IPS-18a (cell line): ENCODE measurements at regions not wholly inside any gene's neighbourhood (a gene's known extent, or its start where the extent isn't known, plus 50 kb on each side); places are given as distances from the start of the nearest gene placed in this dataset.

Experiments
- H3K27ac ChIP-seq: one replicate; pipeline ENCODE4 v1.5.1; 2013; ENCODE audit warnings: low read length
- H3K27me3 ChIP-seq: one replicate; pipeline ENCODE4 v1.6.1; 2013; ENCODE audit warnings: mild to moderate bottlenecking, low read length; ENCODE audit not compliant: control insufficient read depth, insufficient read depth
- H3K36me3 ChIP-seq: one replicate; pipeline ENCODE4 v1.6.1; 2013; ENCODE audit warnings: low read depth, low read length; ENCODE audit not compliant: control insufficient read depth
- H3K4me1 ChIP-seq: one replicate; pipeline ENCODE4 v1.6.1; 2013; ENCODE audit warnings: low read depth, low read length; ENCODE audit not compliant: control insufficient read depth
- H3K4me3 ChIP-seq: one replicate; pipeline ENCODE4 v1.5.1; 2013; ENCODE audit warnings: low read length
- H3K9ac ChIP-seq: one replicate; pipeline ENCODE4 v1.6.1; 2013; ENCODE audit warnings: mild to moderate bottlenecking, low read length, moderate library complexity
- H3K9me3 ChIP-seq: one replicate; pipeline ENCODE4 v1.6.1; 2013; ENCODE audit warnings: low read depth, low read length; ENCODE audit not compliant: control insufficient read depth

DNA sequence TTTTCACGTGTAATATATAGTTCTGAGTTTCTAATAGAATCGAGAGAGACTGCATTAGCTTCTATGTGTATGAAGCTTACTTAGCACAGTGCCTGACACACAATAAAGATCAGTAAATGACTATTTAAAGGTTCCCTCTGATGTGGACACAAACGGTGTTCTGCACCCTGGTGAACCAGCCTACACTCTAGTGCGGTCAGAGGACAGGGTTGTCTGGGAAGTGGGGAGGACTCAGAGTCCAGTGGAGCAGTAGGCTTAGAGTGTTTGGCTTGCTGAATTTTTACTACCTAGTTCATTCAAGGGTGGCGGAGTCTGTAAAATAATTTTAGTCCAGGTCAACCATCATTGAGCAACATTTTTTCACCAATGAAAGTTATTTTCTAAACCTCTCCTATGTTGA is 77.8 kb downstream of the DIPK2A start:
- Histone ChIP-seq H3K9ac (no peak overlapping the region), H3K4me3 (no peak overlapping the region), H3K27me3 (no peaks in the 10 kb centered on the region), H3K4me1 (no peaks in the 10 kb centered on the region), H3K27ac (no peak overlapping the region), H3K9me3 (no peaks in the 10 kb centered on the region), H3K36me3 (no peaks in the 10 kb centered on the region)

DNA sequence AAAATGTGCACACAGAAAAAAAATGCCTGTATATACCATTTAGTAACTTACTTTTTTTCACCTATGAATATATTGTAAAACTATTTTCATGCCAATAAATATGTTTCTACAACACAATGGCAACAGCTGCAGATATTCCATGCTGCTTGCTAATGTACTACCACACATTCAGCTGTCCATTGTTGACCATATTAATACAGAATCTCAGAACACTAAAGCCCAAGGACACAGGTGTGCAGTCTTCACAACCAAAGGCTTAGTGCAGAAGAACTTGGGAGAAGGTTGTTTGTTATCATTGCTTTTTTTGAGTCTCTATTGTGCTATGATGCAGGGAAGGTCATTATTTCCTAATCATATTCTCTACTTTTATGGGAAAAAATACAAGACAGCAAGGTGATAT is 79.6 kb downstream of the DIPK2A start:
- Histone ChIP-seq H3K4me3 (no peak overlapping the region), H3K27ac (no peak overlapping the region)

DNA sequence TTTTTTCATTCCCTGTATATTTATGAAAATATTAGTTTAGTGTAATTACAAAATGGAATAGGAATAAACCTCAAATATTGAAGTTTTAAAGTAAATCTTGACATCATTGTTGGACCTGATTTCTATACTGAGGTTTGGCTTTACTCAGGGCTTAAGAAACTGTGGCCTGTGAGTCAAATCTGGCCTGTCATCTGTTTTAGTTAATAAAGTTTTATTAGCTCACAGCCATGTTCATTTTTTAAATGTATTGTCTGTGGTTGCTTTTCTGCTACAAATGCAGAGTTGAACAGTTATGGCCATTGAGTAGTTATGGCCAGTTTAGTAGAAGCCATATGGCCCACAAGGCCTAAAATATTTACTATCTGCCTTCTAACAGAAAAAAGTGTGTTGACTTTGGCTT is 80.7 kb downstream of the DIPK2A start:
- H3K9ac ChIP-seq, result no peak overlapping the region
- no peaks in the 10 kb centered on the region for H3K36me3 ChIP-seq
- H3K27ac ChIP-seq, result no peak overlapping the region
- H3K4me1 ChIP-seq, result no peaks in the 10 kb centered on the region
- H3K4me3 ChIP-seq, result no peak overlapping the region
- no peaks in the 10 kb centered on the region for H3K27me3 ChIP-seq
- no peaks in the 10 kb centered on the region for H3K9me3 ChIP-seq

More for the DNA sequence above, 79.6 kb downstream of the DIPK2A start:
- H3K36me3 ChIP-seq, result no peaks in the 10 kb centered on the region
- no peaks in the 10 kb centered on the region for H3K4me1 ChIP-seq
- H3K9me3 ChIP-seq, result no peaks in the 10 kb centered on the region
- no peak overlapping the region for H3K9ac ChIP-seq
- no peaks in the 10 kb centered on the region for H3K27me3 ChIP-seq

DNA sequence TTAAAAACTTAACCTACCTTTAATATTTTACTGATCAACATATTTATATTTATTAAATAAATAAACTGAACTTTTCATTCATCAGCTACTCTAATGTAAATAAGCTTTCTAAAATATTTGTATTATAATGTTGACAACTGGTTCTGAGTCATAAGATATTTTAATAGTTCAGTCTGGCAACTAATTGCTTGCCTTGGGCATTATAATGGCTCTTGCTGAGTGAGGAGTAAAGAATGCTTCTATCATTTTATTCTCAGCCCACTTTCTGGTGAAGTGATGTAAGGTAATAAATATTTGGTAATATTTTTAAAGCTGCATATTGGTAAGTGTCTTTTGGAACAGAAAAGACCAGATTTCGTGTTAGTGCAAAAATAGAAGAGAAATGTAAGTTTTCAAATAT is 81.5 kb downstream of the DIPK2A start:
- Histone ChIP-seq H3K27ac (no peak overlapping the region), H3K9me3 (no peaks in the 10 kb centered on the region), H3K27me3 (no peaks in the 10 kb centered on the region), H3K4me1 (no peaks in the 10 kb centered on the region), H3K9ac (no peak overlapping the region), H3K36me3 (no peaks in the 10 kb centered on the region), H3K4me3 (no peak overlapping the region)

DNA sequence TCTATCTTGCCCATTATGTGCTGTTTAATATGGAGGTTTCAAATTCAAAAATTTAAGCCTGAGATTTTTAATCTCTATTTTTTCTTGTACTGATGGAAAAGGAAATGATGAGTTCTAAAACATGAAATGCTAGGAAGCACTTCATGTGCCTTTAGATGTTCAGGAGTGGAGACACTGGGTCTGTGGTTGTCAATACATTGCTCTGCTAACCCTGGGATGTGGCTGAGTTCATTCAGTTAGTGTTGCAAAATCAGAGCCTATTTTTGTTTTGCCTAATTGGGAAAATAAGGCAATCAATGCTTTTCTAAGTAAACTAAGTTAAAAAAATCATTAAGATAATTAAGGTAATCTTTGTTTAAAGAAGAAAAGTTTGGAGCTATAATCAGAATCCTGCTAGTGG is 83.1 kb downstream of the DIPK2A start:
- Histone ChIP-seq H3K9me3 (no peaks in the 10 kb centered on the region), H3K9ac (no peak overlapping the region), H3K27me3 (no peaks in the 10 kb centered on the region), H3K27ac (no peak overlapping the region), H3K36me3 (no peaks in the 10 kb centered on the region), H3K4me3 (no peak overlapping the region), H3K4me1 (no peaks in the 10 kb centered on the region)

DNA sequence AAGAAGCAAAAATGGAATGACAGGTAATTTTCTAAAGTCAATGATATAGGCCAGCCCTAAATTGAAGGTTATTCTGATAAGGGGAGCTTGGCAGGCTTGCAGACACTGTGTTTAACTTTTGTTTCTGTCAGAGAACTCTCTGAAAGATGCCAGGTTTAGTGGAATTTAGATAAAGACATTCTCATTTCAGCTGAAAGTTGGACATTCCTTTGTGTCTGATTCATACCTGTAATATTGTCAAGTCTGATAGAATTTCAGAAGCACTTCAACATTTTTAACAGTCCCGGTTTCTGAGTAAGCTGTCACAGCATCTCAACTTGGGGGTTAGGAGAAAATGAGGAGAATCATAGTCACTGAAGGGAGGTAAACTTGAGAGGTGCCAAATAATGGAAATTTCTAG is 84.0 kb downstream of the DIPK2A start:
- Histone ChIP-seq H3K9ac (no peak overlapping the region), H3K4me1 (no peaks in the 10 kb centered on the region), H3K27ac (no peak overlapping the region), H3K4me3 (no peak overlapping the region), H3K27me3 (no peaks in the 10 kb centered on the region), H3K9me3 (no peaks in the 10 kb centered on the region), H3K36me3 (no peaks in the 10 kb centered on the region)

DNA sequence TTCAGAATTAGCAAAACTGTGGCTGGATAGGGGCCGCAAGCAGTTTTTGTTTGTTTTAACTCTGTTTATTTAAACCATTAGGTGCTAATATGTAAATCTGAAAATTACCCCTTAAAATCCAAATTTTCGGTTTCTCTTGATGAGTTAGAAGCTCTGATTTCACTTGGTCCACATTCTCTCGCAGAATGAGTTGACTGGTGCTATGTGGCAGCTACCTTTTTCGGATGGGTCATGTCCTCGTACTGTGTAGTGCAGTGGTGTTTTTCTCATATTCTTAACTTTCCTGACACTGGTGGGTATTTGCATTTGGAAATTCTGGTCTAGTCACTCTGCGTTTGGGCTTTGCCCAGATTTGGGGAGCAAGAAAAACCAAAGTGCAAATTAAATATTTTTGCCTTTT is 87.1 kb downstream of the DIPK2A start:
- no peaks in the 10 kb centered on the region for H3K4me1 ChIP-seq
- H3K27ac ChIP-seq, result no peak overlapping the region
- no peaks in the 10 kb centered on the region for H3K9me3 ChIP-seq
- no peaks in the 10 kb centered on the region for H3K27me3 ChIP-seq
- H3K9ac ChIP-seq, result no peak overlapping the region
- no peak overlapping the region for H3K4me3 ChIP-seq
- no peaks in the 10 kb centered on the region for H3K36me3 ChIP-seq

DNA sequence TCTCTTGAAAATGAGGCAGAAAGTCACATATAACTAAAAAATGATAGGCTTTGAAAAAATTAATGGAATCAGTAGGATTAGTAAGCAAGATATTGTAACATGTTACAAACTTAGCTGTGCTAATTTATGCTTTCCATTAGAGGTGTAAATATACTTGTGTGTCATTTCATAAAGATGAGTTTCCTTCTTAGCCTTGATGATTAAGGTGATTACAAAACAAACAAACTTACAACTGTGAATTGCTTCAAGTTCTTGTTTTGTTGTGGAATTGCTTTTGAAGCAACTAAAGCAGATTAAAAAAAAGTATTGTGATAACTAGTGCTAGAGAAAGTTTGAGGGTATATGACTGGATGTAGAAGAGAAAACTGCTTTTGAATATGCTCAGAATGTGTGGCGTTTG is 87.9 kb downstream of the DIPK2A start:
- no peak overlapping the region for H3K4me3 ChIP-seq
- no peaks in the 10 kb centered on the region for H3K9me3 ChIP-seq
- H3K27me3 ChIP-seq, result no peaks in the 10 kb centered on the region
- no peaks in the 10 kb centered on the region for H3K36me3 ChIP-seq
- H3K9ac ChIP-seq, result no peak overlapping the region
- no peaks in the 10 kb centered on the region for H3K4me1 ChIP-seq
- H3K27ac ChIP-seq, result no peak overlapping the region

DNA sequence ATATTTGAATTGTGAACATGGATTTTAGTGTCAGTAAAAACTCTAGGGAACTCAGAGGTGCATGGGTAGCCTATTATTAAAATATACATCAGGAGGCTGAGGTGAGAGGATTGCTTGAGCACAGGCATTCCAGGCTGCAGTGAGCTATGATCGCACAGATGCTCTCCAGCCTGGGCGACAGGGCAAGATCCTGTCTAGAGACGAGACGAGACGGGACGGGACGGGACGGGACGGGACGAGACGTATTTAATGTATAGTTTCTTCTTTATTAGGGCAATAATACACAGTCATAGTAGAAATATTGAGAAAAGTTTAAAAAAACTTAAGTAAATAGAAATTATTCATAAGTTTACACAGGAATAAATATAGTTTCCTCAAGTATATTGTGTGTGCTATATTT is 89.3 kb downstream of the DIPK2A start:
- no peaks in the 10 kb centered on the region for H3K4me1 ChIP-seq
- H3K27me3 ChIP-seq, result no peaks in the 10 kb centered on the region
- no peaks in the 10 kb centered on the region for H3K36me3 ChIP-seq
- H3K4me3 ChIP-seq, result no peak overlapping the region
- no peak overlapping the region for H3K9ac ChIP-seq
- H3K27ac ChIP-seq, result no peak overlapping the region
- no peaks in the 10 kb centered on the region for H3K9me3 ChIP-seq

DNA sequence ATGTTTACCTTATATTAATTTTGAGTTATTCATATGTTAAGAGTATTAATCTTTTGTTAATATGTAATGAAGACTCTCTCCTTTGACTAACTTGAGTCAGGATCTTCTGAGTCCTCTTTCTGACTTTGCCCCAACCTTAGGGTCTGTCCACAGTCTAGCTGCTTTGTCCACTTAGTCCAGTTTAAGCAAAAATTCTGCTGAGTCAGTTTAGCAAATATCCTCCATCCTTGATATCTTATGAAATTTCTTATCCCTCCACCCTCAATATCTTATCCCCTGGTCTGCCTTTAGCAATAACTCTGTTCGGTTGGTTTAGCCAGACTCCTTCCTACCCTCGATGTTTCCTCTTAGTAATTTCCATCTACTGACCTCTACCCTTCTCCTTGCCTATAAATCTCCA is 91.7 kb downstream of the DIPK2A start:
- Histone ChIP-seq H3K27ac (no peak overlapping the region), H3K4me3 (no peak overlapping the region), H3K4me1 (no peaks in the 10 kb centered on the region), H3K36me3 (no peaks in the 10 kb centered on the region), H3K9me3 (no peaks in the 10 kb centered on the region), H3K9ac (no peak overlapping the region), H3K27me3 (no peaks in the 10 kb centered on the region)

DNA sequence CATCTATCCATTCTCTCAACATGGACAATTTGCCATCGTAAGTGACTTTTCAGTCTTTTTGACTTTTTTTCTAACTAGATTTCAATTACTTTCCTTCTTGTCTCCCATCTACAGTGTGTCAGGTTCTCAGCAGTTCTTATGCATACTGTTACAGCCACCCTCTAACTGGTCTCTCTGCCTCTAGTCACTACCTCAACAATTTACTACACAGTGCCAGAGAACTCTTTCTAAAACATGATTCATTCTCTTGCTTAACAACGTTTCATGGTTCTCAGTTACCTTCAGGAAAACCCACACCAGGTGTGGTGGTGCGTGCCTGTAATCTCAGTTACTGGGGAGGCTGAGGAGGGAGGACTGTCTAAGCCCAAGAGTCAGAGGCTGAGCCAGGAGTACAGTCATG is 95.4 kb downstream of the DIPK2A start:
- Histone ChIP-seq H3K4me3 (no peak overlapping the region), H3K9me3 (no peaks in the 10 kb centered on the region), H3K9ac (no peak overlapping the region), H3K27ac (no peak overlapping the region), H3K36me3 (no peaks in the 10 kb centered on the region), H3K4me1 (no peaks in the 10 kb centered on the region), H3K27me3 (no peaks in the 10 kb centered on the region)

DNA sequence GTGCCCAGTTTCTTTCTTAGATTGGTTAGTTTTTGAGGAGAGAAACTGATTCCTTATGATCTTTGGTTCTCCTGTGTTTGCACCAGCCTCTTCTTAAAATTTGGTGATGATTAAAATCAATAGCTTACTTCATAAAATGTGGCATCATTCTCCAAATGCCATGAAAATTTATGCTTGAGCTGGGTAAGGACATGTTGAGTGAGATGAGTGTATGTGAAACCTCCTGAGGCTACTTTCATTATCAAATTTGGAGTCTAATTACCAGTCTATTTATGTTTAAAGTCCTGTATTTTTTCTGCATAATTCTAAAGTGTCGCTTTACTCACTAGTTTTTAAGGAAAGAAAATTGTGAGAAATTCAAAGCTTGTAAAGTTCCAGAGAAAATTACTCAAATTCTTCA is 102.1 kb downstream of the DIPK2A start:
- no peaks in the 10 kb centered on the region for H3K27me3 ChIP-seq
- no peaks in the 10 kb centered on the region for H3K9me3 ChIP-seq
- no peak overlapping the region for H3K27ac ChIP-seq
- no peak overlapping the region for H3K4me3 ChIP-seq
- H3K36me3 ChIP-seq, result no peaks in the 10 kb centered on the region
- no peaks in the 10 kb centered on the region for H3K4me1 ChIP-seq
- H3K9ac ChIP-seq, result no peak overlapping the region

DNA sequence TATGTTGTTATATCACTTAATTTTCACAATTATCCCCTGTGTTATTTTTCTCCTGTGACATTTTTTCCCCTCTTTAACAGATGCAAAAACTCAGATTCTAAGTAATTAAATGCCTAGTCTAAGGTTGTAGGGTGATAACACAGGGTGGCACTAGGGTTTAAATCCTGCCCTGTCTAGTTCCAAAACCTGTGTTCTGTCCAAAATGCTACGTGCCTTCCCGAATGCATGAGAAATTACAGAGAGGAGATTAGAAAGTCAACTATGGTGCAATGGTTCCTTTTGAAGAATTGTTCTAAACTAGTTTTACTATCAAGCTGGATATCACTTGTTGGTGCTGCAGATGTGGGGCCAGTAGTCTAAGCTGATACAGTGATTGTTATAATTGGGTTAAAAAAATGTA is 108.0 kb downstream of the DIPK2A start:
- H3K36me3 ChIP-seq, result no peaks in the 10 kb centered on the region
- H3K9me3 ChIP-seq, result no peaks in the 10 kb centered on the region

More for the DNA sequence above, 108.0 kb downstream of the DIPK2A start:
- Histone ChIP-seq H3K27me3 (no peaks in the 10 kb centered on the region), H3K9ac (no peak overlapping the region), H3K4me3 (no peak overlapping the region), H3K4me1 (no peaks in the 10 kb centered on the region), H3K27ac (no peak overlapping the region)
